Adrenal gland (tissue), 9 donors: ENCODE measurements at regions not wholly inside any gene's neighbourhood (a gene's known extent, or its start where the extent isn't known, plus 50 kb on each side); places are given as distances from the start of the nearest gene placed in this dataset.
"Not testable (repeated sequence)": the region's sequence is repeated elsewhere in the genome, so short reads cannot be mapped to it uniquely, and the experiment has no call there.

Source experiments
- DNase-seq, 7 donors: peaks; one replicate each; pipeline ENCODE4 v3.0.0-alpha.2; 2019 to 2020
- H3K27ac ChIP-seq, 5 donors: fragments of 200-600 bp; sonication (generic) in 4 of 5; 1 replicate in 3 of 5; 2 replicates in 2 of 5; pipeline versions ENCODE4 v1.5.1 to v1.8.0; 2016 to 2020; ENCODE audit warnings: mild to moderate bottlenecking in 1 of 5
- H3K27me3 ChIP-seq: fragments of 200-600 bp; 2 replicates; pipeline ENCODE4 v1.8.0; 2021
- H3K36me3 ChIP-seq, 2 donors: fragments of 200-600 bp; replicated peaks in 1 of 2; 1 replicate in 1 of 2; 2 replicates in 1 of 2; pipeline versions ENCODE4 v1.5.1 to v1.8.0; 2018 to 2022
- H3K4me1 ChIP-seq, 2 donors: fragments of 200-600 bp; replicated peaks in 1 of 2; 1 replicate in 1 of 2; 2 replicates in 1 of 2; pipeline versions ENCODE4 v1.5.1 to v1.8.0; 2018 to 2021
- H3K4me3 ChIP-seq, 4 donors: fragments of 200-600 bp; sonication (generic) in 3 of 4; one replicate each; pipeline ENCODE4 v1.5.1; 2016 to 2018
- H3K9me3 ChIP-seq, 3 donors: fragments of 200-600 bp; sonication (generic) in 1 of 3; replicated peaks in 1 of 3; 1 replicate in 2 of 3; 2 replicates in 1 of 3; pipeline versions ENCODE4 v1.5.1 to v1.8.0; 2016 to 2021
- POLR2A ChIP-seq, 2 donors: fragments of 450-650 bp; IDR thresholded peaks; one replicate each; pipeline ENCODE4 v1.6.1; 2017; ENCODE audit warnings: antibody characterized with exemption in 2 of 2, mild to moderate bottlenecking in 2 of 2, moderate library complexity in 1 of 2
- WGBS, 4 donors: extraction: QIAGEN DNeasy Blood & Tissue Kit in 2 of 4; methylation state at CpG; one replicate each; pipeline versions ENCODE4 v1.1.5 to v1.1.7; 2013 to 2017; 5-methylcytosine and 5-hydroxymethylcytosine counted together
- intact Hi-C, 2 donors: fragments of 100-400 bp; cut with DNase I; formaldehyde crosslinking; loops; one replicate each; pipeline versions ENCODE4 v1.14.1 to v1.15.0; 2022 to 2023
- TF ChIP-seq, protein P1 (sequence below), 6 experiments: fragments of 450-650 bp in 4 of 6; fragments of 200-600 bp in 2 of 6; sonication (generic) in 1 of 6; IDR thresholded peaks; 1 replicate in 5 of 6; 2 replicates in 1 of 6; pipeline versions ENCODE4 v1.5.1 to v1.8.0; 2016 to 2021; ENCODE audit warnings: antibody characterized with exemption in 6 of 6, mild to moderate bottlenecking in 2 of 6, moderate library complexity in 1 of 6
- donor health status: healthy with polysubstance abuse.
- donor health status: Bipolar disorder and iron deficiency.
- donor health status: DM: yes; HTN: yes; CAD: no.
- donor health status: DM: no; HTN: no; CAD: no.
- donor health status: DM: no; HTN: no; CAD: no.

- DNase-seq: no peak
- 63 to 75% (median 65%) methylated on average over 6 of the region's 6 CpGs for WGBS, 4 donors
- no peak for TF ChIP-seq POLR2A (IDR thresholded peaks at IDR 0.05)
- TF ChIP-seq, protein P1, sequence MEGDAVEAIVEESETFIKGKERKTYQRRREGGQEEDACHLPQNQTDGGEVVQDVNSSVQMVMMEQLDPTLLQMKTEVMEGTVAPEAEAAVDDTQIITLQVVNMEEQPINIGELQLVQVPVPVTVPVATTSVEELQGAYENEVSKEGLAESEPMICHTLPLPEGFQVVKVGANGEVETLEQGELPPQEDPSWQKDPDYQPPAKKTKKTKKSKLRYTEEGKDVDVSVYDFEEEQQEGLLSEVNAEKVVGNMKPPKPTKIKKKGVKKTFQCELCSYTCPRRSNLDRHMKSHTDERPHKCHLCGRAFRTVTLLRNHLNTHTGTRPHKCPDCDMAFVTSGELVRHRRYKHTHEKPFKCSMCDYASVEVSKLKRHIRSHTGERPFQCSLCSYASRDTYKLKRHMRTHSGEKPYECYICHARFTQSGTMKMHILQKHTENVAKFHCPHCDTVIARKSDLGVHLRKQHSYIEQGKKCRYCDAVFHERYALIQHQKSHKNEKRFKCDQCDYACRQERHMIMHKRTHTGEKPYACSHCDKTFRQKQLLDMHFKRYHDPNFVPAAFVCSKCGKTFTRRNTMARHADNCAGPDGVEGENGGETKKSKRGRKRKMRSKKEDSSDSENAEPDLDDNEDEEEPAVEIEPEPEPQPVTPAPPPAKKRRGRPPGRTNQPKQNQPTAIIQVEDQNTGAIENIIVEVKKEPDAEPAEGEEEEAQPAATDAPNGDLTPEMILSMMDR (IDR thresholded peaks at IDR 0.05): no peak
- Histone ChIP-seq H3K4me1 (no peaks in the 10 kb centered on the region), H3K27me3 (no peaks in the 10 kb centered on the region), H3K36me3 (no peaks in the 10 kb centered on the region), H3K4me3 (no peak overlapping the region), H3K9me3 (no peaks in the 10 kb centered on the region), H3K27ac (no peak overlapping the region)
- intact Hi-C loops: no loop called here
Measured at GRCh38 chr16:25370541-25370940, 112.9 kb upstream of the ZKSCAN2 start.

DNA sequence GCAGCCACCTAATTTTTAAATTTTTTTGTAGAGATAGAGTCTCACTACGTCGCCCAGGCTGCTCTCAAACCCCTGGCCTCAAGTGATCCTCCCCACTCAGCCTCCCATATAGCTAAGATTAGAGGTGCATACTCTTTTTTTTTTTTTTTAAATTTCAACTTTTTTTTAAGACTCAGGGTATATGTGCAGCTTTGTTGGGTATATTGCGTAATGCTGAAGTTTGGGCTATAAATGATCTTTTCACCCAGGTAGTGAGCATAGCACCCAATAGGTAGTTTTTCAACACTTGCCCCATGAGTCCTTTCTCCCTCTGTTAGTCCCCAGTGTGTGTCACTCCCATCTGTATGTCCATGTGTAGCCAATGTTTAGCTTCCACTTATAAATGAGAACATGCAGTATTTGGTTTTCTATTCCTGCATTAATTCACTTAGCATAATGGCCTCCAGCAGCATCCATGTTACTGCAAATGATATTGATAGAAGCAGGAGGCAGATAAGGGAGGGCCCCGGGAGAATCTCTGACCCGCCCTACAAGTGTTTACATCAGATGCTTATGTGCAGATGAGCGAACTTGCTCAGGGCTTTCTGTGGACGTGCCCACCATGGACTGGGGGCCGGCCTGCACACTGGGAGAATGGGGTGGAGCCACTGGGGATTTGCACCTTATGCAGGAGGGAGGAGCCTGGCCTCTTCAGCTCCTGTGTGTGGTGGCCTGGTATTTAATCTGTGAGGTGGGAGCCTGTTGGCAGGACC is 110.3 kb upstream of the ZKSCAN2 start:
- no peak overlapping the region for H3K27ac ChIP-seq
- no peak for DNase-seq
- no peaks in the 10 kb centered on the region for H3K9me3 ChIP-seq
- H3K27me3 ChIP-seq: no peaks in the 10 kb centered on the region
- no peaks in the 10 kb centered on the region for H3K4me1 ChIP-seq
- 78 to 88% (median 85%) methylated on average over 6 to 8 of the region's 8 CpGs for WGBS, 4 donors
- TF ChIP-seq, protein P1 (IDR thresholded peaks at IDR 0.05): no peak
- TF ChIP-seq POLR2A (IDR thresholded peaks at IDR 0.05): no peak
- H3K36me3 ChIP-seq: no peaks in the 10 kb centered on the region
- no peak overlapping the region for H3K4me3 ChIP-seq
- intact Hi-C loops: no loop called here

DNA sequence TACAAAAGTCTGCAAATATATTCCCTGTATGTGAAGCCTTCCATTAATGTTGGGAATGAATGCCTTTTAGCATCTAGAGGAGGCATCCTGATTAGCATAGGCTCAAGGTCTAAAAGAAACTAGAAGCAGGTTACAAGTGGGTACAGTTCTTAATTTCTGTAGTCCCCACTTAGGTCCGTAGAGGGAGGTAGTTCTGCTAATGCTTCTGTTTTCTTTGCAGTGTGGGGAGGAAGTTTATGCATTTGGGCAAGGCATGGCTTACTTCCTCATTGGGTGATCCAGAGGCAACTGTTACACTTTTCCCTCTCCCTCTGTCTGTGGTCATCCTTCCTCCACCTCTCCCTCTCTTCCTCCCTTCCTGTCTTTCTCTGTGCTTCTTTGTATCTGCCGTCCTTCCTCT is 108.4 kb upstream of the ZKSCAN2 start:
- Histone ChIP-seq H3K9me3 (no peaks in the 10 kb centered on the region), H3K36me3 (no peaks in the 10 kb centered on the region), H3K4me3 (no peak overlapping the region), H3K4me1 (no peaks in the 10 kb centered on the region), H3K27ac (no peak overlapping the region), H3K27me3 (peaks cover 4% of the 10 kb centered on the region)
- intact Hi-C loops: no loop called here
- 24 to 45% (median 40%) methylated on average over 2 of the region's 2 CpGs for WGBS, 4 donors
- no peak for DNase-seq
- TF ChIP-seq POLR2A (IDR thresholded peaks at IDR 0.05): no peak
- TF ChIP-seq, protein P1 (IDR thresholded peaks at IDR 0.05): no peak

GRCh38 chr16:25359516-25359915 is 101.9 kb upstream of the ZKSCAN2 start:
- H3K4me3 ChIP-seq, H3K4me1 ChIP-seq, H3K9me3 ChIP-seq, H3K36me3 ChIP-seq, H3K27me3 ChIP-seq, H3K27ac ChIP-seq, intact Hi-C loops, DNase-seq: not testable (repeated sequence)
- 71 to 81% (median 72%) methylated on average over 6 to 8 of the region's 8 CpGs for WGBS, 4 donors

DNA sequence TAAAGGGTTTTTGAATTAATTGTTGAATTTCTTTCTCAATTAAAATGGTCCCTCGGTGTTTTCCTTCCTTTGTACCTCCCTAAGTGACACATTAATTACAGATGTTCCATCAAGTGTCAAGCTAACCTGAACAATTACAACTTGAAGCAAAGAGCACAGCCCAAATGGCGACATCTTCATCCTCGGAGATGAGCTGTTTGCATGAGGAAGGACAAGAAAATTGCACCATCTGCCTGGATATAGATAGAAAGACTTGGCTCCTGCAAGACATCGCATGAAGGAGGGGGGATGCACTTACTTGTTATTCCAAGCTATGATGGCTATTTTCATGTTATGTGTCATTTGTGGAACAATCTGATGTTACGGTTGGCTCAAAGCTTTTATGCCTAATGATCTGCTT is 86.4 kb upstream of the ZKSCAN2 start:
- H3K36me3 ChIP-seq: no peaks in the 10 kb centered on the region
- no peaks in the 10 kb centered on the region for H3K27me3 ChIP-seq
- no peaks in the 10 kb centered on the region for H3K4me1 ChIP-seq
- intact Hi-C loops: no loop called here
- WGBS, 4 donors: 61 to 78% (median 62%) methylated on average over 5 of the region's 5 CpGs
- TF ChIP-seq, protein P1 (IDR thresholded peaks at IDR 0.05): no peak
- TF ChIP-seq POLR2A (IDR thresholded peaks at IDR 0.05): no peak
- H3K4me3 ChIP-seq: no peak overlapping the region
- no peak overlapping the region for H3K27ac ChIP-seq
- DNase-seq: no peak
- no peaks in the 10 kb centered on the region for H3K9me3 ChIP-seq
